ENCODE measurements at regions not wholly inside any gene's neighbourhood (a gene's known extent, or its start where the extent isn't known, plus 50 kb on each side); places are given as distances from the start of the nearest gene placed in this dataset.

GRCh38 chr16:18068477-18068876, 268.1 kb downstream of the NPIPA8 start:
- Histone ChIP-seq H3K4me1 (replicated peaks in 1 of 2) (peaks cover 0 to 13% of the 10 kb centered on the region in 2 donors), H3K4me3 (no peak overlapping the region), H3K27ac (no peak overlapping the region)
- in situ Hi-C loops (cut with MboI; ENCODE audit: low pct_unique_long_range_greater_than_20kb in 2 of 9, low sequenced_read_pairs in 9 of 9, unreplicated experiment in 9 of 9): no loop called here
- ATAC-seq (replicated peaks in 6 of 8): no peak

GRCh38 chr16:18062713-18063112, 273.8 kb downstream of the NPIPA8 start:
- H3K27ac ChIP-seq: no peak overlapping the region
- H3K4me1 ChIP-seq (replicated peaks in 1 of 2): no peaks in the 10 kb centered on the region
- in situ Hi-C loops (cut with MboI; ENCODE audit: low pct_unique_long_range_greater_than_20kb in 2 of 9, low sequenced_read_pairs in 9 of 9, unreplicated experiment in 9 of 9): no loop called here
- 0 to 70% (median 10%) methylated on average over 1 to 4 of the region's 9 CpGs; no CpG with 5 or more reads in 4 of the 10 experiments for WGBS, 10 experiments
- H3K4me3 ChIP-seq: no peak overlapping the region
- no peak for ATAC-seq (replicated peaks in 6 of 8)

DNA sequence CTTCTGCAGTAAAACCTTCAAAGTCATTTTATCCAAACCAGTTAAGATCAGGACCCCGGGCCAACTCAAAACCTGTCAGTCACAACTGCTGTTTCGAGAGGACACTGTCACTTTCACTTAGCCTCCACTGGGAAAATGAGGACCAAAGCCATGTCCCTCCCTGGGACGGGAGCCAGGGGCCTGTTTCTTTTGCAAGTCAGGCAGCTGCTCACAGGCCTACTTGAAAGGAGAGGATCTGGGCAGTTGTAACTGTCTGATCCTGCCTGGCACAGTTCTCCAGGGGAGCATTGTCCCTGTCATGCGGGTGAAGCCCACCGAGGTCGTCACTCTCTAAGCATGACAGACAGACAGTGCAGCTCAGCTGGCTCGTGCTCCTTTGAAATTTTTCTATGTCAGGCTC, 276.2 kb downstream of the NPIPA8 start:
- in situ Hi-C loops (cut with MboI; ENCODE audit: low pct_unique_long_range_greater_than_20kb in 2 of 9, low sequenced_read_pairs in 9 of 9, unreplicated experiment in 9 of 9): no loop called here
- no peaks in the 10 kb centered on the region for H3K4me1 ChIP-seq (replicated peaks in 1 of 2)
- no peak for ATAC-seq (replicated peaks in 6 of 8)
- H3K27ac ChIP-seq: no peak overlapping the region
- WGBS, 10 experiments: 0 to 86% (median 60%) methylated on average over 1 to 4 of the region's 7 CpGs; no CpG with 5 or more reads in 3 of the 10 experiments
- no peak overlapping the region for H3K4me3 ChIP-seq

DNA sequence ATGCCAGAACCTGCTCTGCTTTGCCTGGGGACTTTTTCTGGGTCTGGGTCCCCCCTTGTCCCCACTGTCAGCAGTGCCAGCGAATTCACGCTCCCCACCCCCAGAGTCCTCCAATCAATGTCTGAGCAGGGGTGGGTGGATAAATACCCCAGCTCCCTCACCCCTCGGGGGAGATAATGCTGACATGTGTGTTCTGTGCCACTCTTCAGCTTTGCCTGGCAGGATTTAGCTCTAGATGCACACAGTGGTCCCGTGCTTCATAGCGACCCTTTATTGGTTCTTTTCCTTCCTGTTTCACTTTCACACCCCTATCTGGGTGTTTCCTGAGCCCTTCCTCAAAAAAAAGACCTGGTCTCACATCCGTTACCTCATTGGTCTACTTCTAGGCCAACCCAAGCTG, 277.0 kb downstream of the NPIPA8 start:
- in situ Hi-C loops (cut with MboI; ENCODE audit: low pct_unique_long_range_greater_than_20kb in 2 of 9, low sequenced_read_pairs in 9 of 9, unreplicated experiment in 9 of 9): no loop called here
- no peak for ATAC-seq (replicated peaks in 6 of 8)
- WGBS, 10 experiments: 11 to 100% (median 60%) methylated on average over 1 to 5 of the region's 6 CpGs; no CpG with 5 or more reads in 3 of the 10 experiments
- no peak overlapping the region for H3K4me3 ChIP-seq
- no peaks in the 10 kb centered on the region for H3K4me1 ChIP-seq (replicated peaks in 1 of 2)
- H3K27ac ChIP-seq: no peak overlapping the region

DNA sequence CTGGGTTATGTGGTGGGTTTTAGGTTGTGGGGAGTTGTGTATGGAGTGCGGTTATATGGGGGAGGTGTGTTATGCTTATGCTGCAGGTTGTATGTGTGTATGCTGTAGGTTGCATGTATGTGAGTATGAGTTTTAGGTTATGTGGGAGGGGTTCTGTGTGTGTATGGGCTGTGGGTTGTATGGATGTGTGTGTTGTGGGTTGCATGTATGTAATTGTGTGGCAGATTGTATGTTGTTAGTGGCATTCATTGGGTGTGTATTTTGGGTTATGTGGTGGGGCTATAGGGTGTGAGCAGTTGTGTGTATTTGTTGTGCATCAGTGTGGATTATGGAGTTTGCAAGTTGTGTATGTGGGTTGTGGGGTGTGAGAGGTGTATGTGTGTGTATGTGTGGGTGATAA, 277.4 kb downstream of the NPIPA8 start:
- no peak overlapping the region for H3K4me3 ChIP-seq
- WGBS, 10 experiments: 91 to 100% (median 100%) methylated on average over 1 of the region's 1 CpG; no CpG with 5 or more reads in 3 of the 10 experiments
- in situ Hi-C loops (cut with MboI; ENCODE audit: low pct_unique_long_range_greater_than_20kb in 2 of 9, low sequenced_read_pairs in 9 of 9, unreplicated experiment in 9 of 9): no loop called here
- no peak overlapping the region for H3K27ac ChIP-seq
- no peaks in the 10 kb centered on the region for H3K4me1 ChIP-seq (replicated peaks in 1 of 2)
- no peak for ATAC-seq (replicated peaks in 6 of 8)

DNA sequence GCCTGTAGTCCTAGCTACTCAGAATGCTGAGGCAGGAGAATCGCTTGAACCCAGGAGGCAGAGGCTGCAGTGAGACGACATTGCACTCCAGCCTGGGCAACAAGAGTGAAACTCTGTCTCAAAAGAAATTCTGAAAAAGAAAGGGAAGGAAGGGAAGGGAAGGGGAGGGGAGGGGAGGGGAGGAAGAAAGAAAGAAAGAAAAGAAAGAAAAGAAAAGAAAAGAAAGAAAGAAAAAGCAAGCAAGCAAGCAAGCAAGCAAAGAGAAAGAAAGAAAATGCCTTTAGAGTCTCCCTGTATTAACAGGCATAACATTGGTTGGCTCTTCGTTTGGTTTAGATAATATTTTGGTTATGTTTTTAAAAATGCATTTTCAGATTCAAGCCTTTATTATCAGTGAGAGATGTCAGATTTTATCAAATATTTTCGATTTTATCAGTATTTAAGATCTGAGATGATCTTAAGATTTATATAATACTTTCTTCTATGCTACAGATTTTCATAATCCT, 281.1 kb downstream of the NPIPA8 start:
- in situ Hi-C loops (cut with MboI; ENCODE audit: low pct_unique_long_range_greater_than_20kb in 2 of 9, low sequenced_read_pairs in 9 of 9, unreplicated experiment in 9 of 9): no loop called here
- ATAC-seq (replicated peaks in 6 of 8): no peak
- peaks cover 0 to 8% of the 10 kb centered on the region in 2 donors for H3K4me1 ChIP-seq (replicated peaks in 1 of 2)
- 0 to 66% (median 29%) methylated on average over 1 to 4 of the region's 4 CpGs; no CpG with 5 or more reads in 1 of the 10 experiments for WGBS, 10 experiments
- H3K4me3 ChIP-seq: no peak overlapping the region
- no peak overlapping the region for H3K27ac ChIP-seq

DNA sequence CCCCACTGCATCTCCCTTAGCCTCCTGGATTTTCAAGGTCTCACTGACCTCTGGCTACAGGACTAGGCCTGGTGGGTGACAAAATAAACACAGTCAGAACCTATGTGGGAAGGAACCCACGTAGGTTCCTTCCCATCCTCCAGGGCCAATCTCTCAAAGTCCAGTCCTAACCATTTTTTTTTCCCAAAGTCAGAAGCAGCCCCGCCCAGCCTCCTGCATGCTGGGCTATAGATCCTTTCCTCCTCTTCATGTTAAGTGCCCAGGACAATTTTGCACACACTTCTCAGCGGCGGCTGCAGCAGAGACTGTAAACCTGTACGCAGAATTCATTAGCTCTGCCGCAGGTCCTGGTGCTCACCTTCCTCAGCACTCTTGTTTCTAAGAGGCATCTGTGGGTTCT, 285.8 kb downstream of the NPIPA8 start:
- 0 to 92% (median 68%) methylated on average over 1 to 2 of the region's 6 CpGs; no CpG with 5 or more reads in 3 of the 10 experiments for WGBS, 10 experiments
- H3K27ac ChIP-seq: no peak overlapping the region
- no peak for ATAC-seq (replicated peaks in 6 of 8)
- H3K4me3 ChIP-seq: no peak overlapping the region
- peaks cover 0 to 28% of the 10 kb centered on the region in 2 donors for H3K4me1 ChIP-seq (replicated peaks in 1 of 2)
- in situ Hi-C loops (cut with MboI; ENCODE audit: low pct_unique_long_range_greater_than_20kb in 2 of 9, low sequenced_read_pairs in 9 of 9, unreplicated experiment in 9 of 9): no loop called here

DNA sequence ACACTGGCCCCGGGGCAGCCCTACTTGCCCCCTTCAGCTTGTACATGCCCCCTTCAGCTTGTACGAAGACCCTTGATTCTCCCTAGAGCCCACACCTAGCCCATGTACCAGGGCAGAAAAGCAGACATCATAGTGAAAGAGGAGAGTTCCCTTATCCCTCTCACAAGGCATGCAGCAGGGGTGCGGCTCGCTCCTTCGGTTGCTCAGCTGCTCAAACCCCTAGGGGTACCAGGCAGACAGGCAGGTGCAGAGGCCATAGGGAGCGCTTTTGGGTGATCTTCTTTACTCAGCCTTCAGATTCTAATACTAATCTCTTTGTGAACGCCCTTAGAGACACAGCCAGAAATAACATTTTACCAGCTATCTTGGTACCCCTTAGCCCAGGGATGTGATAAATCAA, 286.3 kb downstream of the NPIPA8 start:
- no peak overlapping the region for H3K27ac ChIP-seq
- in situ Hi-C loops (cut with MboI; ENCODE audit: low pct_unique_long_range_greater_than_20kb in 2 of 9, low sequenced_read_pairs in 9 of 9, unreplicated experiment in 9 of 9): no loop called here
- 7 to 95% (median 80%) methylated on average over 3 to 6 of the region's 7 CpGs; no CpG with 5 or more reads in 6 of the 10 experiments for WGBS, 10 experiments
- peak in 1 of 8 experiments; percentile 10 for ATAC-seq (replicated peaks in 6 of 8)
- no peak overlapping the region for H3K4me3 ChIP-seq
- H3K4me1 ChIP-seq (replicated peaks in 1 of 2): peaks cover 2 to 28% of the 10 kb centered on the region in 2 donors

- 13 to 89% (median 80%) methylated on average over 2 to 6 of the region's 6 CpGs; no CpG with 5 or more reads in 3 of the 10 experiments for WGBS, 10 experiments
- ATAC-seq (replicated peaks in 6 of 8): no peak
- Histone ChIP-seq H3K4me3 (no peak overlapping the region), H3K27ac (no peak overlapping the region), H3K4me1 (replicated peaks in 1 of 2) (peaks cover 2 to 28% of the 10 kb centered on the region in 2 donors)
- in situ Hi-C loops (cut with MboI; ENCODE audit: low pct_unique_long_range_greater_than_20kb in 2 of 9, low sequenced_read_pairs in 9 of 9, unreplicated experiment in 9 of 9): no loop called here
Observed at GRCh38 chr16:18049547-18050133, 286.9 kb downstream of the NPIPA8 start.

GRCh38 chr16:18048853-18049546, 287.5 kb downstream of the NPIPA8 start:
- ATAC-seq (replicated peaks in 6 of 8): peak in 3 of 8 experiments; percentile 61 to 66 (median 65)
- Histone ChIP-seq H3K27ac (no peak overlapping the region), H3K4me3 (no peak overlapping the region), H3K4me1 (replicated peaks in 1 of 2) (peaks cover 2 to 28% of the 10 kb centered on the region in 2 donors)
- in situ Hi-C loops (cut with MboI; ENCODE audit: low pct_unique_long_range_greater_than_20kb in 2 of 9, low sequenced_read_pairs in 9 of 9, unreplicated experiment in 9 of 9): no loop called here
- 48 to 77% (median 65%) methylated on average over 3 to 4 of the region's 4 CpGs; no CpG with 5 or more reads in 5 of the 10 experiments for WGBS, 10 experiments

DNA sequence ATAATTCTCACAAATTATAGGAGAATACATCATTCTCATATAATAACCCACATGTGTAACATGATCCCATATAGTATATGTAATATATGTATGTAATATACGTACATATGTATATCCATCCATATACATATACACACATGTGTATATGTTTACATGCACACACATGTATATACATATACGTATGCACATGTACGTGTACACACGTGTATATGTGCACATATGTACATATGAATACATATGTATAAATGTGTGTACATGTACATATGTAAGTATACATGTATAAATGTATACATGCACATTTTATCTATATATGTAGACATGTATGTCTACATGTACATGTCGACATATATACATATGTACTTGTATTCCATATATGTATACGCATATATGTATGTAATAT, 288.8 kb downstream of the NPIPA8 start:
- in situ Hi-C loops (cut with MboI; ENCODE audit: low pct_unique_long_range_greater_than_20kb in 2 of 9, low sequenced_read_pairs in 9 of 9, unreplicated experiment in 9 of 9): no loop called here
- 15 to 94% (median 85%) methylated on average over 2 to 6 of the region's 6 CpGs; no CpG with 5 or more reads in 3 of the 10 experiments for WGBS, 10 experiments
- H3K27ac ChIP-seq: no peak overlapping the region
- H3K4me3 ChIP-seq: no peak overlapping the region
- peaks cover 2 to 28% of the 10 kb centered on the region in 2 donors for H3K4me1 ChIP-seq (replicated peaks in 1 of 2)
- ATAC-seq (replicated peaks in 6 of 8): no peak

DNA sequence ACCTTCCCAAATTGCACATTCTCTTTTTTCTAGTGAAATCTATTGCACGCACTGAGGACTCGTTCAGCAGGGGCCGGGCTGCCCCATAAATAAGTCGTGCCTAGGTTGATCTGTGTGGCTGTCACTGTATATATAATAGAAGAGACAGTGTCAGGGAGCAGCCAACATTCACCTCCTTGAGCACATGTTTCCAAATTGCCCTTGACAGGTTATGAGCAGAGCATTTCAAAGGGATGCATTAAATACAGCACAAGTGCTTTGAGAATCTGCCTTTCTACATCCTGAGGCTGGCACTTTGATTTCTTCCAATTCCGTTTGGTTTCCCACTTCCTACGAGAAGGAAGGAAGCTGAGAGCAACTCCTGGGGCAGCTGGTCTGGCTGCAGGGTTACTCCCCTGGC, 291.2 kb downstream of the NPIPA8 start:
- ATAC-seq (replicated peaks in 6 of 8): no peak
- in situ Hi-C loops (cut with MboI; ENCODE audit: low pct_unique_long_range_greater_than_20kb in 2 of 9, low sequenced_read_pairs in 9 of 9, unreplicated experiment in 9 of 9): no loop called here
- no peak overlapping the region for H3K27ac ChIP-seq
- peaks cover 2 to 20% of the 10 kb centered on the region in 2 donors for H3K4me1 ChIP-seq (replicated peaks in 1 of 2)
- no peak overlapping the region for H3K4me3 ChIP-seq
- 0 to 100% (median 62%) methylated on average over 1 to 3 of the region's 6 CpGs; no CpG with 5 or more reads in 3 of the 10 experiments for WGBS, 10 experiments

DNA sequence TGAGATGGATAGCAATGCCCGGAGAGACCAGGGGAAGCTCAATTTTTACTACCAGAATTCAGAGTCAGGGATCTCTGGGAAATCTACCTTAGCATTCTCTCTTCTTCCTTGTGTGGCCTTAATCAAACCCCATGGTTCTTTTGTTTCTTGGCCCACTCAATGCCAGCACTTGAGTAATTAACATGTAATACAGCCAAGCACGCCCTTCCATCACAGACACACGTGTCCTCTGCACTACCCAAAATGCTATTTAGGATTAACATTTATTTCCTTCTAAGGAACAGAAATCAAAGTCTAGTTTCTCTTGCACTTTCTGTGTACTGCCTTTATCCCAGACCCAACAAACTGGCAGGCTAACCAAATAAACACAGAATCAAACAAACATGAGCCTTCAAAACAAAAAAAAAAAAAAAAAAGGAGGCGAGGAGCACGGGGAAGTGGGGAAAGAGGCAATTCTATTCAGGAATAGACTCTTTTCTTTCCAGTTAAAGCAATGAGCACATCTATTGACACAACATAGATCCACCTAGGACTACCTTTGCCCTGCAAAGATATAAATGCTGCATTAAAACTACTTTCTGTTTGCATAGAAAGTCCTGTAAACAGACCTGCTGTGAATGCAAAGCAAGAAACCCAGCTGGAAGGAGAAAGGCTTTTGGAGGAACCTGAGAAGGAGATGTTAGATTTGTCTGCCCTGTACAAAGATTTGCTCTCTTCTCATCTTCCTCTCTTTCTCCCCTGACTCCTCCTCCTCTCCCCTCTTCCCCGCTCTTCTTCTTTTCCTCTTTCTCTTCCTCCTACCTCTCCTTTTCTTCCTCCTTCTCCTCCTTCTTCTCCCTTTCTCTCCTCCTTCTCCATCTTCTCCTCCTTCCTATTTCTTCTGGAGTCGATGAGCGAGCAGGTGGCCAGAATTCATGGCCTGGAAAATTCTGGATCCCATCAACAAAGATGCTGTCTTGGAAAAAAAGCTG, 294.4 kb downstream of the NPIPA8 start:
- ATAC-seq (replicated peaks in 6 of 8): no peak
- 0 to 84% (median 61%) methylated on average over 1 to 8 of the region's 8 CpGs for WGBS, 10 experiments
- no peak overlapping the region for H3K27ac ChIP-seq
- in situ Hi-C loops (cut with MboI; ENCODE audit: low pct_unique_long_range_greater_than_20kb in 2 of 9, low sequenced_read_pairs in 9 of 9, unreplicated experiment in 9 of 9): no loop called here
- H3K4me1 ChIP-seq (replicated peaks in 1 of 2): peaks cover 0 to 2% of the 10 kb centered on the region in 2 donors
- H3K4me3 ChIP-seq: no peak overlapping the region
